NCI-H2107 treated with DMSO at 0.1 percent for 48 hours (cell line): ENCODE measurements at regions not wholly inside any gene's neighbourhood (a gene's known extent, or its start where the extent isn't known, plus 50 kb on each side); places are given as distances from the start of the nearest gene placed in this dataset.
"Not testable (repeated sequence)": the region's sequence is repeated elsewhere in the genome, so short reads cannot be mapped to it uniquely, and the experiment has no call there.

Experiments
- DNase-seq: peaks from one replicate; lab custom pipeline; 2025; ENCODE audit not compliant: unreplicated experiment; lab: John Stamatoyannopoulos, UW

- DNase-seq, result no peak
Measured at GRCh38 chr15:98547275-98547674, 101.1 kb upstream of the IGF1R start.

GRCh38 chr15:98547741-98548138 is 100.6 kb upstream of the IGF1R start:
- no peak for DNase-seq

GRCh38 chr15:98548139-98548971 is 100.0 kb upstream of the IGF1R start:
- no peak for DNase-seq

GRCh38 chr15:98549003-98549402 is 99.3 kb upstream of the IGF1R start:
- no peak for DNase-seq

GRCh38 chr15:98549741-98550140 is 98.6 kb upstream of the IGF1R start:
- DNase-seq, result no peak

GRCh38 chr15:98550363-98550762 is 98.0 kb upstream of the IGF1R start:
- not testable (repeated sequence) for DNase-seq

- no peak for DNase-seq
Measured at GRCh38 chr15:98551936-98552562, 96.3 kb upstream of the IGF1R start.

GRCh38 chr15:98554272-98555172 is 93.8 kb upstream of the IGF1R start:
- no peak for DNase-seq

- DNase-seq, result no peak
Measured at GRCh38 chr15:98555173-98555515, 93.2 kb upstream of the IGF1R start.

GRCh38 chr15:98556321-98556720 is 92.0 kb upstream of the IGF1R start:
- no peak for DNase-seq

GRCh38 chr15:98560338-98560737 is 88.0 kb upstream of the IGF1R start:
- DNase-seq, result no peak

- no peak for DNase-seq
Measured at GRCh38 chr15:98561169-98561941, 87.0 kb upstream of the IGF1R start.

- no peak for DNase-seq
Measured at GRCh38 chr15:98562331-98562937, 85.9 kb upstream of the IGF1R start.

- DNase-seq, result no peak
Measured at GRCh38 chr15:98565566-98565965, 82.8 kb upstream of the IGF1R start.

- no peak for DNase-seq
Measured at GRCh38 chr15:98567951-98568350, 80.4 kb upstream of the IGF1R start.

- no peak for DNase-seq
Measured at GRCh38 chr15:98568382-98569017, 79.8 kb upstream of the IGF1R start.

GRCh38 chr15:98570119-98570518 is 78.2 kb upstream of the IGF1R start:
- no peak for DNase-seq

GRCh38 chr15:98580572-98580971 is 67.8 kb upstream of the IGF1R start:
- no peak for DNase-seq

- DNase-seq, result no peak
Measured at GRCh38 chr15:98581715-98582114, 66.6 kb upstream of the IGF1R start.
